ENCODE measurements at regions not wholly inside any gene's neighbourhood (a gene's known extent, or its start where the extent isn't known, plus 50 kb on each side); places are given as distances from the start of the nearest gene placed in this dataset.

DNA sequence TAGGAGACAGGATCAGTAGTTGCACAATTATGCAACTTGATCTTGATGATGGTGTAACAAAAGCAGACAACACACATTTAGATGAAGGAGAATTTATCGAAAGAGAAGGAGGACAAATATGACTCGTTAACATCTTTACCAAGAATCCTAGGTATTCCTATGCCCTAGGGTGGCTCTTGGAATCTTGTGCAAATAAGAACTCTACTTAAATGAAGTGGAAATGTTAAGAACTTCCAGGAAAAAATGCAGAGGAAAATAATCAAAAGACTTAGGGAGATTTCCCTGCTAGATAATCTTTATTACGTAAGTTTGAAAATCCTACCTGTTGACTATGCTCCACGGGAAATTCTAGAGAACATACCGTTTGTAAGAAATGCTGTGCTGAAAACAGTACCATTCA lies 485.4 kb downstream of the POM121L12 start:
- DNase-seq (ENCODE audit: low spot score): no peak

DNA sequence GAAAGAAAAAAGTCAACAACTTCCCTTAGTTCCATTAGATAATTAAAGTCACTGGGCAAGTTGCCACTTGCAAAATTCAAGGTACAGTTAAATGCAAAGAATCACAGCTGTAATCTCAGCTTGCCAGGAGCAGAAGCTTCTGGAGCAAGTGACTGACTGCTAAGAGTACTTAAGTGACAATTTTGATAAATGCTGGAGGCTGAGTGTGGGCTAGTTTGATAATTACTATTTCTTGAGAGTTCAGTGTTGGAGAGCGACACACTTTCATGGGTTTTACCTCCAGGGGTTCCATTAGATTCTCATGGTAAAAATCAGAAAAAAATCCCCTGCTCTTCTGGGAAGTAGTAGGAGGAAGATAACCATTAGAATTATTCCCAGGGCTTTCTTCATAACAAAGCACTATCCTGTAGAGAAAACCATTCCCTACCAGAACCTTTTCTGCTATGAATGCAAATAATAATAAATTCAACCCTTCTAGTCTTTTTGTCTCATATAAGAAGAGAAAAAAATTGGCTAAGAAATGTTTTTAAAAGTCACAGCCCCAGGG lies 486.3 kb downstream of the POM121L12 start:
- DNase-seq (ENCODE audit: low spot score): no peak

DNA sequence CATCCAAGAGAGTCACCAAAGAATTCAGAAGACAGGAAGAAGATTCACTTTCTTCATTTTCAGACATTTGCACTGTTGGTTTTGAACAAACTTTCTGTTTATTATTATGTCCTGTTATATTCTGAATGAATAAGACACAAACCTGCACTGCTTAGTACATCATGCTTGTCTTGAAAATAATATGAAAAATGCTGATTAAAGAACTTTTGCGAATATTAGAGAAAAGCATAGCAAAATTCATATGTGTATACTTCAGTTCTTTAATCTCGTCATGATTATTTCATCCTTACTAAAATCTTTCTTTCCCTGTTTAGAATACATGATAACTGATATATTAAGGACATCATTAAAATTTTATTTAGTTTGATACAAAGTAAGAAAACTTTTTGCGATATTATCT lies 504.1 kb downstream of the POM121L12 start:
- no peak for DNase-seq (ENCODE audit: low spot score)

DNA sequence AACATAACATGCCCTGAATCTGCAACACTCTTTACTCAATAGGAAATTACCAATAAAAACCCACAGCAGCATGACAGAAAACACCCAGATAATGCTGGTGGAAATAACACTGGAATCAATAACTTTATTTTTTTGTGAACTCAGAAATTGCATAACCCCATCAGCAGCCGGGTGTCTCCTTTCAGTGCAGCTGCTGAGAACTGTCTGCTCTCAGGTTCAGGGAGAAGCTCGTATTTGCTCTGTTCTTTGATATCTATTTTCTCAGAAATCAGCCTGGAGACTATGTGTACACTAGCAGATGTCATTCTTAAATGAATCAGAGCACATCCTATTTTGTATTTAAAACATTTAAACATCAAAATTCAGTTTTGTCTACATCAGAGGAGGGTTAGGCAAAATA lies 506.0 kb downstream of the POM121L12 start:
- DNase-seq (ENCODE audit: low spot score): no peak

DNA sequence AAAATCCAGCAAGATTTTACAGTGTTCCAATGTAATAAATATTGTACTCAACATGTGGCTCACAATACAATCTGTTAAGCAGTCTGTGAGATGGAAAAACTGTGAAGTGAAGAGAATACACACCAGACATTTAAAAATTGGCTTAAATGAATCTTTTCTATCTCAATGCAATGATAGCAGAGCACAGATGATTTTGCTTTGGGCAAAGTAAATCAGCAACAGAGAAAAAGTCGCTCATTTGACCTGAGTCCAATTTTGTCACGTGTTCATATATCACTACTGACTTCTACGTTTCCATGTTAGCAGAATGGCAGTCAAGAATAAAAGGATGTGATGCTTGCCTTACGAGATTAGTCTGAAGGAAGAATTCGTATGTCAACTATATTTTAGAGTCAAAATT lies 506.7 kb downstream of the POM121L12 start:
- DNase-seq (ENCODE audit: low spot score): no peak

Data from kidney capillary endothelial cell (primary cell).